Astrocyte (in vitro differentiated cells and primary cell): ENCODE measurements at regions not wholly inside any gene's neighbourhood (a gene's known extent, or its start where the extent isn't known, plus 50 kb on each side); places are given as distances from the start of the nearest gene placed in this dataset.
"Not testable (repeated sequence)": the region's sequence is repeated elsewhere in the genome, so short reads cannot be mapped to it uniquely, and the experiment has no call there.

Experiments used
- DNase-seq: peaks from one replicate; pipeline ENCODE4 v3.0.0-alpha.2; 2010; ENCODE audit warnings: low read depth
- FAIRE-seq: peaks from 2 replicates; lab custom pipeline; 2011; peaks lifted over from hg19 to GRCh38; lab: Jason Lieb, UNC
- H2AFZ ChIP-seq: 2 replicates; pipeline ENCODE4 v1.6.0; 2012; ENCODE audit warnings: low read depth, low read length, inconsistent platforms
- H3K27ac ChIP-seq: 2 replicates; pipeline ENCODE4 v1.5.1; 2011; ENCODE audit warnings: low read depth, low read length, inconsistent platforms
- H3K27me3 ChIP-seq: 2 replicates; pipeline ENCODE4 v1.6.0; 2011; ENCODE audit warnings: low read length, inconsistent platforms; ENCODE audit not compliant: insufficient read depth
- H3K36me3 ChIP-seq: 2 replicates; pipeline ENCODE4 v1.5.1; 2011; ENCODE audit warnings: low read length, inconsistent platforms; ENCODE audit not compliant: insufficient read depth
- H3K4me1 ChIP-seq: 2 replicates; pipeline ENCODE4 v1.5.1; 2011; ENCODE audit warnings: low read length, inconsistent platforms; ENCODE audit not compliant: insufficient read depth
- H3K4me2 ChIP-seq: 2 replicates; pipeline ENCODE4 v1.6.0; 2012; ENCODE audit warnings: low read length, inconsistent platforms
- H3K4me3 ChIP-seq: 2 replicates; pipeline ENCODE4 v1.5.1; 2011; ENCODE audit warnings: low read depth, mild to moderate bottlenecking, low read length, inconsistent platforms; ENCODE audit not compliant: insufficient read depth
- H3K79me2 ChIP-seq: 2 replicates; pipeline ENCODE4 v1.6.0; 2012; ENCODE audit warnings: mild to moderate bottlenecking, low read length, inconsistent platforms; ENCODE audit not compliant: insufficient read depth
- H3K9ac ChIP-seq: 2 replicates; pipeline ENCODE4 v1.6.0; 2012; ENCODE audit warnings: mild to moderate bottlenecking, low read length, inconsistent platforms
- H3K9me3 ChIP-seq: 2 replicates; pipeline ENCODE4 v1.5.1; 2012; ENCODE audit warnings: low read depth, mild to moderate bottlenecking, low read length, inconsistent platforms; ENCODE audit not compliant: insufficient read depth
- H4K20me1 ChIP-seq: 2 replicates; pipeline ENCODE4 v1.6.0; 2012; ENCODE audit warnings: low read length, inconsistent platforms; ENCODE audit not compliant: insufficient read depth
- H3K27ac Mint-ChIP-seq: one replicate; pipeline ENCODE4 v1.8.0; 2021; ENCODE audit warnings: mild to moderate bottlenecking, mixed read lengths; ENCODE audit not compliant: unreplicated experiment
- H3K27me3 Mint-ChIP-seq: one replicate; pipeline ENCODE4 v1.8.0; 2021; ENCODE audit warnings: low read depth, mixed read lengths; ENCODE audit not compliant: unreplicated experiment
- H3K36me3 Mint-ChIP-seq: one replicate; pipeline ENCODE4 v1.8.0; 2021; ENCODE audit warnings: low read depth, mixed read lengths; ENCODE audit not compliant: unreplicated experiment
- H3K4me1 Mint-ChIP-seq: one replicate; pipeline ENCODE4 v1.8.0; 2021; ENCODE audit warnings: low read depth, mixed read lengths; ENCODE audit not compliant: unreplicated experiment
- H3K4me3 Mint-ChIP-seq: one replicate; pipeline ENCODE4 v1.8.0; 2021; ENCODE audit warnings: mild to moderate bottlenecking, moderate library complexity, mixed read lengths; ENCODE audit not compliant: unreplicated experiment
- H3K9me3 Mint-ChIP-seq: one replicate; pipeline ENCODE4 v1.8.0; 2021; ENCODE audit warnings: mild to moderate bottlenecking, mixed read lengths; ENCODE audit not compliant: unreplicated experiment
- CTCF ChIP-seq: IDR thresholded peaks from 2 replicates; pipeline ENCODE4 v1.5.1; 2011; ENCODE audit warnings: low read depth, mild to moderate bottlenecking, inconsistent platforms, low read length, moderate library complexity; ENCODE audit not compliant: insufficient read depth
- EZH2 ChIP-seq: IDR thresholded peaks from 2 replicates; pipeline ENCODE4 v1.6.1; 2012; ENCODE audit warnings: mild to moderate bottlenecking, low read length, inconsistent platforms; ENCODE audit not compliant: insufficient read depth

GRCh38 chr3:134103470-134103869, 73.7 kb upstream of the SLCO2A1 start:
- Histone ChIP-seq H3K9me3 (peaks cover 5% of the 10 kb centered on the region), H2AFZ (no peak overlapping the region), H3K4me3 (no peak overlapping the region), H3K4me1 (no peaks in the 10 kb centered on the region), H3K4me2 (no peak overlapping the region), H4K20me1 (no peaks in the 10 kb centered on the region), H3K27ac (no peak overlapping the region), H3K9ac (no peak overlapping the region), H3K79me2 (no peaks in the 10 kb centered on the region), H3K36me3 (no peaks in the 10 kb centered on the region), H3K27me3 (no peaks in the 10 kb centered on the region)
- H3K27ac Mint-ChIP-seq = no peak overlapping the region
- H3K9me3 Mint-ChIP-seq = peaks cover 35% of the 10 kb centered on the region
- H3K4me1 Mint-ChIP-seq = no peaks in the 10 kb centered on the region
- peaks cover 23% of the 10 kb centered on the region for H3K36me3 Mint-ChIP-seq
- TF ChIP-seq EZH2 = no peak
- no peak for TF ChIP-seq CTCF
- H3K27me3 Mint-ChIP-seq = peaks cover 4% of the 10 kb centered on the region
- DNase-seq = no peak
- no peak for FAIRE-seq
- no peak overlapping the region for H3K4me3 Mint-ChIP-seq

DNA sequence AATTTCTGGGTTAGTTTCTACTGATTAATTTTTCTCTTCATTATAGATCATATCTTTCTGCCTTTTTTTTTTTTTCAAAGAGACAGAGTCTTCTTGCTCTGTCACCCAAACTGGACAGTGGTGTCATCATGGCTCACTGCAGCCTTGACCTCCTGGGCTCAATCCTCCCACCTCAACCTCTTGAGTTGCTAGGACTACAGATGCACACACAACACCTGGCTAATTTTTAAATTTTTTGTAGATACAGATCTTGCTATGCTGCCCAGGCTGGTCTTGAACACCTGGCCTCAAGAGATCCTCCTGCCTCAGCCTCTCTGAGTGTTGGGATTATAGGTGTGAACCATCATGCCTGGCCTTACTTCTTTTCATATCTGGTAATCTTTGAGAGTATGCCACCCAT, 73.3 kb upstream of the SLCO2A1 start:
- Histone ChIP-seq H3K36me3 (no peaks in the 10 kb centered on the region), H3K27me3 (no peaks in the 10 kb centered on the region), H2AFZ (no peak overlapping the region), H4K20me1 (no peaks in the 10 kb centered on the region), H3K4me2 (no peak overlapping the region), H3K79me2 (no peaks in the 10 kb centered on the region), H3K4me1 (no peaks in the 10 kb centered on the region), H3K27ac (no peak overlapping the region), H3K4me3 (no peak overlapping the region), H3K9ac (no peak overlapping the region), H3K9me3 (peaks cover 5% of the 10 kb centered on the region)
- DNase-seq (no peak), FAIRE-seq (no peak)
- H3K9me3 Mint-ChIP-seq = peaks cover 38% of the 10 kb centered on the region
- peaks cover 19% of the 10 kb centered on the region for H3K36me3 Mint-ChIP-seq
- H3K4me3 Mint-ChIP-seq = no peak overlapping the region
- no peaks in the 10 kb centered on the region for H3K4me1 Mint-ChIP-seq
- peaks cover 4% of the 10 kb centered on the region for H3K27me3 Mint-ChIP-seq
- no peak for TF ChIP-seq EZH2
- TF ChIP-seq CTCF = no peak
- H3K27ac Mint-ChIP-seq = no peak overlapping the region

GRCh38 chr3:134096214-134096613, 66.5 kb upstream of the SLCO2A1 start:
- H3K27ac Mint-ChIP-seq, H3K4me3 Mint-ChIP-seq, H3K9ac ChIP-seq, H3K4me1 ChIP-seq, FAIRE-seq, H2AFZ ChIP-seq, H3K9me3 ChIP-seq, DNase-seq, H3K36me3 Mint-ChIP-seq, H3K27me3 Mint-ChIP-seq, H3K36me3 ChIP-seq, H3K4me3 ChIP-seq, H3K4me2 ChIP-seq, H3K79me2 ChIP-seq, H3K27me3 ChIP-seq, H3K27ac ChIP-seq, H4K20me1 ChIP-seq: not testable (repeated sequence)
- Mint-ChIP-seq H3K4me1 (peaks cover 12% of the 10 kb centered on the region), H3K9me3 (peaks cover 36% of the 10 kb centered on the region)
